Limb (tissue), 2 donors: ENCODE measurements at regions not wholly inside any gene's neighbourhood (a gene's known extent, or its start where the extent isn't known, plus 50 kb on each side); places are given as distances from the start of the nearest gene placed in this dataset.
"Not testable (repeated sequence)": the region's sequence is repeated elsewhere in the genome, so short reads cannot be mapped to it uniquely, and the experiment has no call there.

Experiments used
- DNase-seq, 2 donors: peaks; one replicate each; pipeline ENCODE4 v3.0.0-alpha.2; 2016; ENCODE audit errors: extremely low spot score in 2 of 2

- no peak for DNase-seq
Measured at GRCh38 chr18:35826477-35826876, 146.0 kb upstream of the RMP24 start.

GRCh38 chr18:35827275-35827902 lies 145.1 kb upstream of the RMP24 start:
- no peak for DNase-seq

GRCh38 chr18:35827903-35828275 lies 144.6 kb upstream of the RMP24 start:
- DNase-seq, result no peak

GRCh38 chr18:35828591-35828990 lies 143.9 kb upstream of the RMP24 start:
- no peak for DNase-seq

GRCh38 chr18:35835366-35835765 lies 137.1 kb upstream of the RMP24 start:
- no peak for DNase-seq

GRCh38 chr18:35835833-35836232 lies 136.6 kb upstream of the RMP24 start:
- no peak for DNase-seq

- DNase-seq, result no peak
Measured at GRCh38 chr18:35836932-35837331, 135.5 kb upstream of the RMP24 start.

GRCh38 chr18:35837922-35838496 lies 134.5 kb upstream of the RMP24 start:
- no peak for DNase-seq

- DNase-seq, result no peak
Measured at GRCh38 chr18:35841283-35841682, 131.2 kb upstream of the RMP24 start.

GRCh38 chr18:35842536-35842935 lies 129.9 kb upstream of the RMP24 start:
- DNase-seq, result no peak

GRCh38 chr18:35848321-35848720 lies 124.2 kb upstream of the RMP24 start:
- DNase-seq, result not testable (repeated sequence)

GRCh38 chr18:35849241-35849640 lies 123.2 kb upstream of the RMP24 start:
- DNase-seq, result not testable (repeated sequence)

- no peak for DNase-seq
Measured at GRCh38 chr18:35851286-35851970, 121.1 kb upstream of the RMP24 start.

- DNase-seq, result no peak
Measured at GRCh38 chr18:35852786-35853185, 119.7 kb upstream of the RMP24 start.

GRCh38 chr18:35854095-35854494 lies 118.4 kb upstream of the RMP24 start:
- no peak for DNase-seq

- DNase-seq, result no peak
Measured at GRCh38 chr18:35856178-35856577, 116.3 kb upstream of the RMP24 start.

- DNase-seq, result not testable (repeated sequence)
Measured at GRCh38 chr18:35856721-35857120, 115.8 kb upstream of the RMP24 start.

- DNase-seq, result not testable (repeated sequence)
Measured at GRCh38 chr18:35857581-35857980, 114.9 kb upstream of the RMP24 start.

- no peak for DNase-seq
Measured at GRCh38 chr18:35861367-35862118, 110.9 kb upstream of the RMP24 start.

- DNase-seq, result no peak
Measured at GRCh38 chr18:35862119-35862640, 110.3 kb upstream of the RMP24 start.

GRCh38 chr18:35864916-35865315 lies 107.6 kb upstream of the RMP24 start:
- no peak for DNase-seq

GRCh38 chr18:35868915-35869314 lies 103.6 kb upstream of the RMP24 start:
- DNase-seq, result no peak
